NCI-H146 (cell line): ENCODE measurements at regions not wholly inside any gene's neighbourhood (a gene's known extent, or its start where the extent isn't known, plus 50 kb on each side); places are given as distances from the start of the nearest gene placed in this dataset.
"Not testable (repeated sequence)": the region's sequence is repeated elsewhere in the genome, so short reads cannot be mapped to it uniquely, and the experiment has no call there.

ENCODE experiments used
- DNase-seq: peaks from one replicate; lab custom pipeline; 2025; lab: John Stamatoyannopoulos, UW

- not testable (repeated sequence) for DNase-seq
Measured at GRCh38 chr12:9336375-9337011, 128.3 kb upstream of the PZP start.

GRCh38 chr12:9335867-9336266 lies 127.7 kb upstream of the PZP start:
- no peak for DNase-seq

- no peak for DNase-seq
Measured at GRCh38 chr12:9334964-9335363, 126.8 kb upstream of the PZP start.

GRCh38 chr12:9334041-9334692 lies 126.0 kb upstream of the PZP start:
- DNase-seq, result no peak

DNA sequence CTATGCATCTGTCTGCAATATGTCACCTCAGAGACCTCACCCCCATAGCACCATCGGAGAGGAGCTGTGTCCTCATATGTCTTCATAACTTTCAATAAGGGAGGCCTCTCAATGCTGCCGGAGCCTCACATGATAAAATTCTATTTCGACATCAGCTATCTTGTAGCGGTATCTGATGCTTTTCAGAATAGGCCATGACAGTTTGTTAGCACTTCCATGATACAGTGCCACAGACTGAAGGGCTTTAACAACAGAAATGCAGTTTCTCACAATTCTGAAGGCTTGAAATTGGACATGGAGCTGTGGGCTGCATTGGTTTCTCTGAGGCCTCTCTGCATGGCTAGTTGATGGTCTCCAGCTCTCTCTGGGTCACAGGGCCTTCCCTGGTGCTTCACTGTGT lies 125.0 kb upstream of the PZP start:
- DNase-seq, result no peak

DNA sequence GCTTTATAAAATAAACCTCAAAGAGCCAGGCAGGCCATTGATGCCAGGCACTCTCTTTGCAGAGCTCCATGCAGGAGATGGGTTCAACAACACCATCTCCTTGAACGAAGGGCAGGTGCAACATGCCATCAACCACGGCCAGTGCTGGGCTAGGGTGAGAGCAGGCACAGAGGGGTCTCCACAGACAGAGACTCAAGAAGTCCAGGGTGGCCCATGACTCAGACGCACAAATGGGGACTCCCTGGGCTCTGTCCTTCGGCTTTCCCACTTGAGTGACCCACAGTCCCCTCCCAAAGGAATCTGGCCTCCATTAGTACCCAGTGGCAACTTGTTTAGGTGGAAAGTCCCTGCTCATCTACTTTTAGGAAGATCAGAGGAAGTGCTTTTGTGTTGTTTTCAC lies 124.4 kb upstream of the PZP start:
- no peak for DNase-seq

- DNase-seq, result peak; percentile 71
Measured at GRCh38 chr12:9331218-9331626, 123.0 kb upstream of the PZP start.

DNA sequence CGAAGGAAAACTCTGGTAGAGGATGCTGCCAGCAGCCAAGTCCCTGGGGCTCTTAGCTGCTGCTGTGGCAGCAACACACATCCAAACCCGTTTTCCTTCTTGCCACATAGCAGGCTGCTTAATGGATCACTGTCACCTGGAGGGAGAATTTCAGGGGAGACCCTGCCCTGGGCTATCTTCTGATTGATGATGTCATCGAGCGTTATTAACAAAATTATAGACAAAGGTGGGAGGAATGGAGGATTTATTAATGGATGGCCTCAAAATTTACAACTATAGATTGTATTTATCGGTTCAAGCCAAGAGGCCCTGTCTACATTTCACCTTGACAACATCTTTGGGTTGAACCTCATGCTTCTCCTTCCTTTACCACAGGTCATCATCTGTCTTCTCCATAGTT lies 120.8 kb upstream of the PZP start:
- no peak for DNase-seq

DNA sequence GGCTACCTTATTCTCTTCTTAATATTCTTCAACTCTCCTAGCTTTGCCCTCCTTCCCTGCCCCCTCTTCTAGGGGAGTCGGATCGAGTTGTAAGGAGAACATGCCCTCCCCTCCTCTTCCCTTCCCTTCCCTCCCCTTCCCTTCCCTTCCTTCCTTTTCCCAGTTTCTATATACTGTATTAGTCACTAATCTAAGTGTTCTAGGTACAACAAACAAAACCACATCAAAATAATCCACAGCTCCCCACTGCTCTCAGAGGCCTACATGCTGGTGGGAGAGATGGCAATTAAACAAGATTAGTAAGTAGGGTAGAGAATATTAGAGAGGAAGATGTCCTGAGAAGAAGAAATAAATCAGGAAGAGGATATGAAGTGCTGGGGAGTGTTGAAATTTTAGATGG lies 119.9 kb upstream of the PZP start:
- no peak for DNase-seq

- DNase-seq, result no peak
Measured at GRCh38 chr12:9327320-9327719, 119.1 kb upstream of the PZP start.

- DNase-seq, result not testable (repeated sequence)
Measured at GRCh38 chr12:9326849-9327248, 118.7 kb upstream of the PZP start.

DNA sequence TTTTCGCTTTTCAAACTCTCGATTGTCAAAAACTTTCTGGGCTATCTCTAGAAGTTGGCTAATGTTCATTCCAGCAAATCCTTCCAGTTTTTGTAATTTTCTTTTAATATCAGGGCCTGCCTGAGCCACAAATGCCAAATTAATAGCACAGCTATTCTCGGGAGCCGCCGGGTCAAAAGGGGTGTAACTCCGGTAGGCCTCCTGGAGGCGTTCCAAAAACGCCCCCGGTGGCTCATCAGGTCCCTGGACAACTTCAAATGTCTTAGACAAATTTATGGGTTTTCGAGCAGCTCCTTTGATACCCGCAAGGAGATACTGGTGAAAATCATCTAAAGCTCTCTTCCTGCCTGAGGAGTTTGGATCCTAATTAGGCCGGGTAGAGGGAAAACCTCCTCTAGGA lies 117.9 kb upstream of the PZP start:
- DNase-seq, result no peak

DNA sequence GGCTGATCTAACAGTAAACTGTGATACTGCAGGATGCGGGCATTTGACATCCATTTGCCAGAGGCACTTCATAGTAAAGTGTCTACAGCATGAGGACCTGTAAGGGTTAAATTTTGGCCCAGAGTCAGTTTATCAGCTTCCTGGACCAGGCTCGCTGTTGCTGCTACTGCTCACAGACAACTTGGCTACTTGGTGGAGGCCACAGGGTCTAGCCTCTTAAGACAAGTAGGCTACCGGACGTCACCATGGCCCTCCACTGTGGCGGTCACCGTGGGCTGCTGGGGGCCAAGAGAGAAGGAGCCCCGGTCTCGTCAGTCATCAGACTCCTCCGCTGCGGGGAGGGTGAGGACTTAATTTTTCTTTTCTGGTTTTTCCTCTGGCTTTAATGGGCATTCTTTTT lies 117.3 kb upstream of the PZP start:
- no peak for DNase-seq

DNA sequence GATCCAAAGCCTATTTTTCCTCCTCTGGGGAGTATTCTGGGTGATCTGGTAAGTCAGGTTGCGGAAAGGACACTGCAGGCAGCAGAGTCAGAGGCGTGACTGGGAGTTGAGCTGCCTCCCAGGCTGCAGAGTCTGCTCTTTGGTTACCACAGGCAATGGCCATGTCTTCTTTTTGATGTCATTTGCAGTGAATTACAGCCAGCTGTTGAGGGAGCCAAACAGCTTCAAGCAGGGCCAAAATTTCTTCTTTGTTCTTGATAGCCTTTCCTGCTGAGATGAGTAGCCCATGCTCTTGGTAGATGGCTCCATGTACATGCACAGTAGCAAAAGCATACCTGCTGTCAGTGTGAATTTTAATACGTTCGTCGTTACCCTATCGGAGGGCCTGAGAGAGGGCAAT lies 116.6 kb upstream of the PZP start:
- DNase-seq, result no peak

GRCh38 chr12:9323144-9323681 lies 115.0 kb upstream of the PZP start:
- no peak for DNase-seq

DNA sequence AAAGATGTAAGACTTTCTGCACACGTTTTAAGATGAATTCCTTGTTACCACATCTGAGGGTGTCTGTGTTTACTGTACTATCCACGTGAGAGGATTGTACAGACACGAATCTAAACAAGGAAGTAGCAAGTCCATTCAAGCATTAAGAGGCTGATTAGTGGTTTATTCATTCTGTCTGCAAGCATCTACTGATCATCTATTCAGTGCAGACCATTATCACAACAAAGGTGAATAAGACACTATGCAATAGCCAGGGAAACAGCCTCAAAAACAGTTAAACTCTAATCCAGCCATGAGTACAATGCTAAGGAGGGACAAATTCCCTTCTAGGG lies 111.6 kb upstream of the PZP start:
- DNase-seq, result no peak

GRCh38 chr12:9319044-9319841 lies 111.0 kb upstream of the PZP start:
- no peak for DNase-seq

DNA sequence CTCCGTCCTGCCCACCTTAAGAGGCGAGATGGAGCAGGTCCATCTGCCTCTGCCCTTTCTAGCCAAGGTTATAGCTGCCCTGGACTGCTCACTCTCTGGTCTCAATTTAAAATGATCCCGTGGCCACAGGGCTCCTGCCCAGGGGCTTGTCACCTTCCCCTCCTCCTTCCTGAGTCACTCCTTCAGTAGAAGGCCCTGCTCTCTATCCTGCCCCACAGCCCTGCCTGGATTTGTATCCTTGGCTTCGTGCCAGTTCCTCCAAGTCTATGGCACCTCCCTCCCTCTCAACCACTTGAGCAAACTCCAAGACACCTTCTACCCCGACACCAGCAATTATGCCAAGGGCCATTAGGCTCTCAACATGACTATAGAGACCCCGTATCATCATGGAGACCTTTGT lies 105.3 kb upstream of the PZP start:
- not testable (repeated sequence) for DNase-seq

- not testable (repeated sequence) for DNase-seq
Measured at GRCh38 chr12:9312406-9313392, 104.5 kb upstream of the PZP start.

DNA sequence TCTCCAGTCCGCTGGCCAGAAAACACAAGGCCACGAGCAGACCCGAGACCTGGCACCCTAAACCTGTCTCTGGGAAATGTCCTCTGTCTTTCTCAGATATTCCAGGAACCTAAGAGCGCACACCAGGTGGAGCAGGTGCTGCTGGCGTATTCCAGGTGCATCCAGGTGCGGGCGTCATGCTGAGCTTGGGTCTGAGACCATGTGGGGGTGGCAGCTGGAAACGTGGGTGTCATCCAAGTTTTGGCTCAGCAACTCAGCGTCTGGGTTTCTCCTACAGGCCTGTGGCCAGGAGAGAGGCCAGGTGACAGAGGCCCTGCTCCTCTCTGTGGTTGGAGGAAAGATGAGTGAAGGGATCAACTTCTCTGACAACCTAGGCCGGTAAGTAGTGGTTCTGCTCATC lies 103.3 kb upstream of the PZP start:
- peak; percentile 70 for DNase-seq

GRCh38 chr12:9310645-9311044 lies 102.5 kb upstream of the PZP start:
- DNase-seq, result not testable (repeated sequence)

GRCh38 chr12:9309749-9310148 lies 101.6 kb upstream of the PZP start:
- DNase-seq, result not testable (repeated sequence)
